ENCODE measurements at regions not wholly inside any gene's neighbourhood (a gene's known extent, or its start where the extent isn't known, plus 50 kb on each side); places are given as distances from the start of the nearest gene placed in this dataset.
A peak's percentile ranks its signal among the peaks of the same experiment; 100 is the strongest.

DNA sequence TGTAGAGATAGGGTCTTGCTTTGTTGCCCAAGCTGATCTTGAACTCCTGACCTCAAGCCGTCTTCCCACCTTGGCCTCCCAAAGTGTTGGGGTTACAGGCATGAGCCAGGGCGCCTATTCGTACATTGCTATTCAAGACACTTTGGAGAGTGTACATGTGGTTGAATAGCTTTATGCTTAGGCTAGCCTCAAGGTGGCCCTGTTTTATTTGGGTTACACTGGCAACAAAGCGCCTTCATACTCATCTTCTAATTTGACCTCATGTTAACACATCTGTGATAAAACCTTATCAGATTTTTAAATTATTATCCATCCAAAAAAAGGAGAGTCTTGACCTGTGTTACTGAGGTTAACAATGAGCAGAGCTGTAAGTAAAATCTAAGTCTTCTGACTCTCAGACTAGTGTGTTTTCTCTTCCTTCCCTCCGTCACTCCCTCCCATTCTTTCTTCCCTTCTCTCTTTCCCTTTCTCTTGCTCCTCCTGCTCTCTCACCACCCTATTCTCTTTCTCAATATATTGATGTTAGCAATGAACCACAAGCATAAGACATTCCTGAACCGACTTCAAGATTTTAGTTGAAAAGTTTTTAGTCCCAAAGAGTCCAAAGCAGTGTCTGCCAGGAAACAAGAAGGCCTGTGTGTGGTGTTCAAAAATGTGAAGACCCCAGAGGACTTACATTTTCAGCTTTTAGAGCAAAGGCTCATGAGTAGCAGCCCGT, 603.7 kb upstream of the CFAP20DC start:
- DNase-seq (ENCODE audit: low spot score) = no peak

DNA sequence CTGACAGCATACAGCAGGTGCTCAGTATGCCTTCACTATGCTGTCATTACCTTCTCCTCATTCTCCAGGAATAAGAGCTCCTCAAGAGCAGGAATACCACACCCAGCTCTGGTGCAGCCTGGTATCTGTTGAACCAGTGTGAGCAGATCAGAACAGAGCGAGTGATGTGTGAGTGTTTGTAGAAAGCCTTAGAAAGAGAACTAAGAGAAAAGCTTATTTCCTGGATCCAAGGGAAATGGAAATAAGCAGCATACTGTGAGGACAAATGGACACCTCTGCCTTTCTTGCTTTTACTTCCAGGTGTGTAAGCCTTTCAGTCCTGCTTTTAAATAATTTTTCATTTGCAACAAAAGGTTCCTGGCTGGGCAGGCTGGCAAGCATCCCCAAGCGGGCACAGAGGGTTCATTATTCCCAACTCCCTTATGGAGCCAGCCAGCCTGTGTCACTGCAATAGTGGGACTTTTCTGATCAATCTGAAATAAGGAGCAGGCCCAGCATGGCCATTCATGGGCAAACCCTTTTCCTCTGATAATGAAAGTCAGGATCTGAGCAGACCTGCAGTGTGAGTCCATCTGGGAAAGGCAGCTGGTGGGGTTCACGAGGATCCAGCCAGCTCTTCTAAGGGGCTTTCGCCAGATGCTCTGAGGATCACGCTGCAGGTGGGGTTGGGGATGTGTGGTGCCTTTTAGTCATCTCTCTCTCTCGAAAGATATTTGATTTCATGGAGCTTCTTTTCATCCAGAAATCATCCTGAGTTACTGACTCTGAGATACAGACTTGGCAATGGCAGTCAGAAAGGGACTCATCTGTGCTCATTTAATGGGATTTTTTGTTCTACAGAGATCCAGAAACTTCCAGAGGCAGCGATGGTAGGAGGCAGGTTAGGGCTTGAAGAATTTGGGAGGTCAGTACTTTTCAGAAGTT, 594.9 kb upstream of the CFAP20DC start:
- DNase-seq (ENCODE audit: low spot score) = no peak

DNA sequence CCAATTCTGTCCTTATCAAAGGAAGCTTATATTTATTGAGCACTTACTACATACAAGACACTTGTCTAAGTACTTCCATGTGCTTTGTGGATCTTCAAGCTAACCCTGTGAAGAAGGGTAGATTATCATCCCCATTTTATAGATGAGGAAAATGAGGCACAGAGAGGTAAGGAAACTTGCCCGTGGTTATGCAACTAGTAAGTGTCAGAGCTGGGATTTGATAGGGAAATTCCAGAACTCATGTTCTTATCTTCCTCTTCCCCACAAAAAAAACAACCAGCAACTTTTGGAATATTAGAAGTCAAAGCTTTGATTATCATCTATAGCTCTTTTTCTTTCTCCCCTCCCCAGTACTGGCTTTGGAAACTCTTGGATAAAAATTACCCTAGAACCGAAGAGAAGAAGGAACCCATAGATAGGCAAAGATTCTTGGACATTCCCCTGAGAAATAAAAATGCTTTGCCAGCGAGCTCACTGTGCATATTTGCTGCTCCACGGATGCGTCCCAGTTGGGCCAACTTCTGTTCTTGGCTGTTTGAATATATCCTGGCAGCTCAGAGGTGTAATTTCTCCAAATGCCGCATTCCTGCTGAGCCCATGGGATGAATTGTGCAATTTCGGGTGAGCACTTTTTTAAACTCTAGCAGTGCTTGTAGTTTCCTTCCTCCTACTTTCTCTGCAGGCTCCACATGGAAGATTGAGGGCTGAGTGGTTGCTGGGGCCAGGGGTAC, 591.5 kb upstream of the CFAP20DC start:
- DNase-seq (ENCODE audit: low spot score) = no peak

DNA sequence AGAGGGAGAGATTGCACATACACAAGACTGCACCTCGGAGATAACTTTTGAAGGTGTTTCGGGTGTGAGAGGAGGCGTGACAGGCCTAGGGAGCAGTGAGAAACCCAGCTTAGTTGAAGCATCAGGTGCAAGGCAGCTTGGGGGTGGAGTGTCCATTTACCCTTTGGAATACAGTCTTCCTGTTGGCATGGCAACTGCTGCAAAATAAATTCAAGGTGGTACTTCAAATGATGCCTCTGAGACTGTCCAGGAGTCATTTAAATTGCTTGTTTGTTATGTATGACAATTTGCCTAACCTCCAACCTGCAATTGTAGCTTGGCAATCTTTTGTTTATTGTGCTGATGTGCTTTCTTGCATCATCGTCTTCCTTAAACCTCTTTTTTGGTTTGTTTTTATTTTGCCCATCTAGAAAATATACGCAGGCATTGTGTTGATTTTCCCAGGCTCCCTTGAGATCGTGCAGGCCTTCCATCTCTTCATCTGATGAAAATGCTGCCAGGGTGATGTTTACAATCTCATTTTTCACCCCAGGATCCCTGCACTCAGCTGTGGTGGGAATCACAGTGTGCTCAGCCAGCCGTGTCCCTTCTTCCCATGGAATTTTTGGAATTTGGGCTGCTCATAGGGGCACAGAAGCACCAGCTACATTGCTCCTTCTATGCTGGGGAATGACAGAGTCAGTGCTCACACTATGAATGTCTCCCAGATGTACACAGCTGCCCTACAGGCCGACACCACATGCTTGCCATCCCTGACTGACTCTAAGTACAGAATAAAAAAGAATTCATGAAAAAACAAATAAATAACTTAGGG, 583.1 kb upstream of the CFAP20DC start:
- DNase-seq (ENCODE audit: low spot score) = no peak

DNA sequence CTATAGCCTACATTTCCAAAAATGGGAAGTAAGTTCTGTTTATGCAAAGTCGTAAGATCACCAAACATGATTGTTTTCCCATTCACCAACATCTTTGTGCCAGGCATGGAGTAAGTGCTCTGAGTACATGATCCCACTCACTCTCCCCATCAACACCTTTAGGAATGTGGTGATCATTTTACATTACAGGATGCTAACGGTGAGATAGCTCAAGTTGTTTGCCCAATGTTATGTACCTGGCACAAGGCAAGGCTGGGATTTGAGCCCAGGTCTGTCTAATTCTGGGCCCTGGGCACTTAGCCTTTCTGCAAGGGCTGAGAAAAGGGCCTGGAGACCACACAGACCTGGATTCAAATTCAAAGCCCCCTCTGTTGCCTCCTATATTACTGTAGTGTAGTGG, 581.7 kb upstream of the CFAP20DC start:
- no peak for DNase-seq (ENCODE audit: low spot score)

DNA sequence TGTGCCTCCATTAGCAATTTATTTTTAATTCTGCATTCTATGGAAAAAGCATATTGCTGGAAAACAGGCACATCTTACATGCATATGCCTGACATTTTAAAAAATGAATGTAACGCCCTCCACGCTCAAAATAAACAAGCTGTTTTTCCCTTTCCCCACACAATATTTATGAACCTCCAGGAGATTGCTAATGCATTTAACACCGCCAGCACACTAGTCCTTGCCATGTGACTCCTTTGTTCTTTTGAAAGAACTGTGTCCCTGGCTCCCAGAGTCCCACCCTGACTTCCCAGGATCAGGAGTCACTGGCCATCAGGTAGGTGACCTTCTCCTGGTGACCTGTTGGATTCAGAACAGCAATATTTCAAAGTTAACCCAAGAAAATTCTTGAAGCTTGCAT, 571.2 kb upstream of the CFAP20DC start:
- no peak for DNase-seq (ENCODE audit: low spot score)

DNA sequence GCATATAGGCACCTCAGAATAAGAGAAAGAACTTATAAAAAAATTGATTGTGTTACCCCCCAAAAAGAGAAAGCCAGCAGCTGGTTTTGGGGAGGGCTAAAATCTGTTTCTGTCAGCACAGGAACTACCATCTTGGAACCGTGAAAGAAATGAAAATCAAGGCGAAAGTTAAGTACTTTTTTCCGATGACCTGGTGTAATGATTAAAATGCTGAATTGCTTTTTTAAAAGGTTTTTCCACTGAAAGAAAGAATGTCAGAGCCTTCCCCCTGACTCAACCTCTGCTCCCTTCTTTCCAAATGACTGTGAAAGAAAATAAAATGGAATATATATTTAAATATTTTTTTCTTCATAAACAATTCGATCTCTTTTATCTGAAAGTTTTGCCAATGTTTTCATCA, 570.5 kb upstream of the CFAP20DC start:
- no peak for DNase-seq (ENCODE audit: low spot score)

DNA sequence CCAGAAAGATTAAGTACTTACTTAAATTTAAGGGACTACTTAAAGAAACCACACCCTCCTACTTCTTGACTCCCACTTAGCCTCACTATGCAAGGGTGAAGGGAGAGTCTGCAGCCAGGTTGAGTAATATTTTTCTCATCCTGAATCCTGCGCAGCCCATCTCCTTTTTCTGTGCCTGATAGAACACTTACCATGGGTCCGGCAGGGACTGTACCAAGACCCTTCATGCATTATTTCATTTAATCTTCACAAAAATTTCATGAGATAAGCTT, 562.6 kb upstream of the CFAP20DC start:
- DNase-seq (ENCODE audit: low spot score) = no peak

DNA sequence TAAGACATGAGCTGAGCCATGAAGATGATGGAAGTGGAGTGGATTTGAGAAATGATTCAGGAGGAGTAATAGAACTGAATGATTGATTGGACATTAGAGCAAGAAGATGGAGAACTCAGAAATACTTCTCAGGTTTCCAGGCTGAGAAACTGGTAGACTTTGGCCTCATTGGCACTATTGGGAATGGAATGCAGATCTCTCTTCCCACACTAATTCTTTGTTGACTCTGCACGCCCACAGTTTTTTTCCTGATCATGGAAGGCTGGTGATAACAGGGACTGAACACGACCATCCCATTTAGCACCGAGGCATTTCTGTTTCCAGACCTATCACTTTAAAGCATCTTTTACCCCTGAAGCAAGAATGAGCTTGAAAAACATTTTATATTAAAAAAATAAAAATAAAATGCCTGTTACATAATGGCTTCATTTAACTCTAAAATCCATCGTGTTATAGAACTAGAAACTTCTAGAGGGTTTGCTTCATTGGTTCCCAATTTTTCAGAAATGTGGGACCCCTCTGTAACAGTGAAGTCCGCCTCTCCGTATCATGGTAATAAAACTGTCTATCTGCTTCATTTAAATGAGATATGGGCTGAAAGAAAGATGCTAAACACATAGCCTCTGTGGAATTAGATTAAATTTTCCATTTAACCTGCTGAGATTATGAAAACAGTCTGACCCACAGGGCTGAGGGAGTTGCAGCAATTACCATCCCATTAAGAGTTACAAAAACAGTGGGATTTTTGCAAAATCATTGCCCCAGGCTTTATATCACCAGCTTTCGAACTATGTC, 562.0 kb upstream of the CFAP20DC start:
- no peak for DNase-seq (ENCODE audit: low spot score)

DNA sequence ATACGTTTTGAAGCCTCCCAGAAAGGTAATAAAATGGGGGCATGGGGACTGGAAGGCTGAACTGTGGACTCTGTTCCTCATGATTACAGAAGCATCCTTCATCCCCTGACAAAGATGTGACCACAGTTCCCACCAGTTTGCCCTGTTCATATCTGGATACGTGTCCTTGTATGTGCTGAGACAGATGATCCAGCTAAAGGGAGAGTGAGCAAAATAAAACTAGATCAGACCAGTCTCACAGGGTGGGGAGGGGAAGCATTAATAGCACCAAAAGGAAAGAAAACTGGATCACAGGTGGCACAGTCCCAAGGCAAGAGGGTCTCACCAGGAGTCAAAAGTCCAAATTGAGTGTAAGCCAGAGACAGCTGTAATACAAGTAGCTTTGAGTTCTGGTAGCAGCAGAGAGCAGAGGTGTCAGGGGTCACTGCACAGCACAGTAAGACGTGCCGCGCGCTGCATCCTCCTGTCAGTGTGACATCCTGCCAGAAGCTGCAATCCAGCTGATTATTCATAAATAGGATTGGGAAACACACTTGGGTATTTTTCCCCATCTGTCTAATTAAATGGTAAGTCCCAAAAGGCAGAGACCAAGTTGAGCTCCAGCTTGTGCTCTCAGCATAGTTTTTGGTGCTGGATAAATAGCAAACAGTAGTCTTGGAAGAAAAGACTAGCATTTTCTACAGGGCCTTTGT, 560.0 kb upstream of the CFAP20DC start:
- DNase-seq (ENCODE audit: low spot score) = peak; percentile 50

DNA sequence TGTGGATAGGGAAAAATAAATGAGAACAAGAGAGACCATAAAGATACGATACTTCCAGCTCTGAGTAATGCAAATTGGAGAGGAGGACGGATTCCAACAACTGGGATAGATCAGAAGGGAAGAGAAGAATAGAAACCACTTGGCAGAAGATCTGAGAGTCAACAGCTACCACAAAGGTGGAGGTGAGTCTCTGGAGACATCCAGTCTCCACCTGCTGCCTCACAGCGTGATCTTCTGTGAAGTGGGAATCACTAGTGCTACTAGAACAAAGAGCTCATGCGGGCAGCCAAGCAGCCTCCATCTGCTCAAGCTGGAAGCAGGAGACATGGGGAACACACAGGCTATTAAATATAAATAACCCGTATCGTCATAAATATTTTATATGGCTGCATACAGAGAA, 558.5 kb upstream of the CFAP20DC start:
- no peak for DNase-seq (ENCODE audit: low spot score)

DNA sequence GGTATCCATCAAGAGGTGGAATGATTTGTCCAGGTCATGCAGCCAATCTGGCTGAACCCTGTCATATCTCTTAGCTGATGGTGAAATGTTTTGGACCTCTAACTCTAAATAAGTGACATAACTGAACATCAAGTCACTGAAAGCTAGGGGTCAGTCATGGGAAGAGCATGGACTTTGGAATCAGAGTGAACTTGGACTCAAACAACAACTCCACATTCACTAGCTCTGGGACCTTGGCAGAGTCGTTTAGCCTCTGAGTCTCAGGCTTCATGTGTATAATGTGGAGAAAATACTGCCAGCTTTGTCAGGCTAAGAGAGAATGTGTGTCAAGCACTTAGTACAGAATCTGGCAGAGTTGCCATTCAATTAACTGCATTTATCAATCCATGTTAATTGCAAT, 557.8 kb upstream of the CFAP20DC start:
- DNase-seq (ENCODE audit: low spot score) = no peak

DNA sequence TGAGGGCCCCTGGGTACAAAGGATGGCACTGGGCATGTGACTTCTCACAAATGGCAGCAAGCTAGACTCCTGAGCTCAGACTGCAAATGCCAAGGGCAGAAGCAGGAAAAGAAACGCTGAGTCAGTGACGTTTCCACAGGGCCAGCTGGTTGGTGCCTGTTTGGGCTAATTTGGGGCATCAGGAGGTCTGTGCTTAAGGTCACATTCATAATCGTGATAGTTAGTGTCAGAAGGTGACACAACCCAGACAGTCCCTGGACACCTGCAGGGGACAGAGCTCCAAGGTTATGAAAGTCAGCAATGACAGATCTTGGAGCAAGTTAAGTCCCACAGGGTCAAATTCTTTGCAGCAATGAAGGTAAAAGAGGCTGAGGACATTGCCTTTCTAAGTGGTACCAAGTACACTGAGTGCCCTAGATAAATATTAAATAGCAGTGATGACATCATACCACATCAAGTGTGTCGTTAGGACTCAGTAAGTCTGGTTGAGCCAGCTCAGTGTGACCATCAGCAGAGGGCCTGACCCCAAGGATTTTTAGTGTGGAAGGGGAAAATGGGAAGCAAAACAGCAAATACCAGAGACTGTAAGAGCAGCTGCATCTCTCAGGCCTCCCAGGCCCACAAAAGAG, 556.9 kb upstream of the CFAP20DC start:
- no peak for DNase-seq (ENCODE audit: low spot score)

DNA sequence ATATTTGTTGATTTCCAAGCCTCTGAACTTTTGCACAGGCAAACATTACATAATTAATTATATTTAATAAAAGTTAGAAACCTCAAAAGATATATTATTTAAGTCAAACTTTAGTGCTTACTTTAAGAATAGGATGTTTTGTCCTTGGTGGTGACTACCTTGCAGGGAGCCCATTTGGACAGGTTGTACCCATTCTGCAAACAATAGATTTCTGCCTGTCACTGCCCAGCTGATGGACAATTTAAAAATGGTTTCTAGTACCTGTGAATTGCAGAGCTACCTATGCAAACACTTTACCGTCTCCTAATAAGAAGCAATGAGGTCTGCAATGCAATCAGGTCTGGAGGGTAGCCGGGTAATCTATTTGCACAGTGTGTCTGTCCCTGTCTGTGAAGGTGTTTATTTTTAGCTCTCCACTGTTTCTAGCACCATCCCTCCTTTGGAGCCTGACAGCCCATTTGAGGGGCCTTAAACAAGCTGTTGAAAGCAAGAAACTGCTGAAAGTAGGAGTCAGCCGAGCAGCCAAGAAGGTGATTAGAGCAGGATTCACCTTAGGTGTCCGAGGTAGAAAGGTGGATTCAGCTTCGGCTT, 556.2 kb upstream of the CFAP20DC start:
- no peak for DNase-seq (ENCODE audit: low spot score)

DNA sequence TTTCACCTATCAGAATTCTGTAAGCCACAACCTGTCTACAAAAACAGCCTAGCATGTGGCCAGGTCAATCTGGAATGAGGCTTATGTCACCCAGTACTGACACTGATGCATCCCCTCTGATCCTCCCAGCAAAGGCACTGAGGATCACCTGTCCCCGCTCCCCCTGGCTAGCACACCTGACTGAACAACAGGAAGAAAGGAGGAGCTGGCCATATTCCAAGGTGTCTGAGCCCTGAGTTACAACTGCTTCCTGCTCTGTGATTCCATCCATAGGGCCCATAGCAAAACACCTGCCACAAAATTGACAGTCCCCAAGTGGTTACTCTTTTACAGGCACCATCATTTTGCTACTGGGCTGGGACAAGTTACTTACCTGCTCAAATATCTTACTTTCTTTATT, 555.5 kb upstream of the CFAP20DC start:
- no peak for DNase-seq (ENCODE audit: low spot score)

DNA sequence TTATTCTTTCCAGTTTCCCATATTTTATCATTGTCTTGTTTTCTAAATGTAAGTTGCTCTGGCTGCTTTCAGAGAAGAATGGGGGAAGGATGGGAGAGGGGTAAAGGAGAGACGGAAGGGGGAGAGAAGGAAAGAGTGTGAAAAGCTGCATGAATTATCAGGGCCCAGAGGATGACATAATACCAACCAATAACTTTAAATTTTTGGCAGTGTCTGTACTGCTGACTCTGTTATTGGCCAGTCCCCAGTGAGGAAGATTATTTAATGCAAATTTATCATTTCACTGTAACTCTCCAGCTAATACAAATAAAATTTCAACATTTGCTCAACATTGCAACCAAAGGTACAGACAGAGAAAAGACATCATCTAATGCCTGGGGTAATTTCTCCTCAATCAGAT, 551.7 kb upstream of the CFAP20DC start:
- no peak for DNase-seq (ENCODE audit: low spot score)

DNA sequence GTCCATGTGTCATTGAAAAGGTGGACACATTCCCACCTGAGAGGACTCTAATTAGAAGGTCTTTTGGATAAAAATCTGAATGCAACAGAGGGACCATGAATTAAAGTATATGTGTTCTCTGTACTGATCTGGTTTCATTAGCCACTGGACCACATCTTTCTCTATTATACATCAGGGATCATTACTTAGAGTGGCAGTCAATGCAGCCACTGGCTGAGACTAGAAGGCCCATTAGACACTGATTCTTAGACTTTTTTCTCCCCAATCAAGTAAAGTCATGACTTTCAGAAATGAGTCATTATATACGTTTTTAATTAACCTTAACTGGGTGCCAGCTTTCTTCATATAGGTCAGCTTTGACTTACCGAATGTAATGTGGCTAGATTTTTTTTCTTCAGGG, 550.8 kb upstream of the CFAP20DC start:
- DNase-seq (ENCODE audit: low spot score) = no peak

DNA sequence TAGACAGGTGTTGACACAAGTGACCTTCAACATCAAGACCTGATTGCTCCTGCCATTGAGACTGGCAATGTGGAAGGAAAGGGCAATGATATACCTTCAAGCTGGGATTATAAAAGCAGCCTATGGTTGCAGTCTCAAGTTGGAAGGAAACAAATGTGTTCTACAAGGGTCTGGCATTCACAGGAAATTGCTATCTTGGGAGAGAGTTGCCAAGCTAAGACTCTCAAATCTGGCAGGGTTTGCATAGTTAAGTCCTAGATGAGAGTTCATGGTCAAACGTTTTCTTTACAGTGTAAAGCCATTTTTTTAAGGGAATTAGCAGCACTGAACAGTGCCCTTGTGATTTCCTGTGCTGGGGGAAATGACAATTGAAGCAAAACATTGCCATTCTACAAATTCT, 546.9 kb upstream of the CFAP20DC start:
- DNase-seq (ENCODE audit: low spot score) = no peak

DNA sequence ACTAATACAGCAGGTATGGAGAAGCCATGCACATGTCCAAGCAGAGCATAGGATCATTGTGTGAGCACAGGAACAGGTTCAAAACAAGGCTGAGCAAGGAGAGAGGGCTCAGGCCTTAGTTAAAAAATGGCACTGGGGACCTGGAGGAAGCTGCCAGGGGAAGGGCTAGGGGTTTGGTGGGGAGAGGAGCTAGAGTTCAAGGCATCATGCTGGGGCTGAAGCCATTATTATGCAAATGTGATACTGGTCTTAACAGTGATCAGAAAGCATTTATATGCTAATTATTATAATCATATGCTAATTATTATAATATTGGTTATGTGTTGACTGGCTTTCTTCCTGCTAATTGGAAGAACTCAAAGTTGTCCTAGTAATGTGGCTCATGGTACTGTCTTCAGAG, 546.0 kb upstream of the CFAP20DC start:
- DNase-seq (ENCODE audit: low spot score) = no peak

DNA sequence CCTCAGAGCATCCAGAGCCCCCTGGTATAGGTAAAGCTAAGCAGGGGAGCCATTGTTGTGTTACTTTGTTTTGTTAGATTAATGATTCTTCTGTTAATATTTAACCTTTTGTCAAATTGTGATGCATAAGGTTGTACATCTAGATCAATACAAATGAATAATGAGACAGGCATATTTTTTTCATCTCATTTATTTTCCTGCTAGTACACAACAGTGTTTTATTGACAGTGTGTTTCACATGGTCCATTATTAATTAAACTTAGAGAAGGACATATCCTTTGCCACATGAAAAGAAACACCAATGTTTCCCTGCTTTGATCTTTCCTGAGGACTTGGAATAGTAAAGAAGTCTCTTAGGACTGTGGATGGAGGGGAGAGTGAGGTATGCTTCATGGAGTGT, 543.6 kb upstream of the CFAP20DC start:
- DNase-seq (ENCODE audit: low spot score) = no peak

Data from ecto neural progenitor cell (in vitro differentiated cells).